ENCODE measurements at regions not wholly inside any gene's neighbourhood (a gene's known extent, or its start where the extent isn't known, plus 50 kb on each side); places are given as distances from the start of the nearest gene placed in this dataset.

DNA sequence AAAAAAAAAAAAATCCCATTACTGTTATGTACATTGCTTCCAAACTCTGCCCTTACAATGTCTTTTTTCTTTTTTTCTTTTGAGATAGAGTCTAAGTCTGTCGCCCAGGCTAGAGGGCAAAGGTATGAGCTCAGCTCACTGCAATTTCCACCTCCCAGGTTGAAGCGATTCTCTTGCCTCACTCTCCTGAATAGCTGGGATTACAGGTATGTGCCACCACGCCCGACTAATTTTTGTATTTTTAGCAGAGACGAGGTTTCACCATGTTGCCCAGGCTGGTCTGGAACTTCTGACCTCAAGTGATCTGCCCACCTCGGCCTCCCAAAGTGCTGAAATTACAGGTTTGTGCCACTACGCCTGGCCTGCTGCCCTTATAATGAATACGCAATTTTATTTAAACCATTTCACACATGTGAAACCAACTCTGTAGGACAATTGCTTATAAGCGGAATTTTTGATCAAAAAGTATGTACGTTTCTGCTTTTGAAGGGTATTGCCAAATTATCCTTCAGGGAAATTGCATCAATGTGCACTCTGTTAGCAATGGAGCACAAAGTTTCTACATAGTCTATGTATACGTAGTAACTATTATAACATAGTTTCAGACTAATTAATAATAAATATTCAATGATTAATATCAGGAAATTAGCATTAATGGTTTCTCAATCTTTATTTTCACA is 55.7 kb upstream of the ACTR3 start:
- TF ChIP-seq, protein P1, sequence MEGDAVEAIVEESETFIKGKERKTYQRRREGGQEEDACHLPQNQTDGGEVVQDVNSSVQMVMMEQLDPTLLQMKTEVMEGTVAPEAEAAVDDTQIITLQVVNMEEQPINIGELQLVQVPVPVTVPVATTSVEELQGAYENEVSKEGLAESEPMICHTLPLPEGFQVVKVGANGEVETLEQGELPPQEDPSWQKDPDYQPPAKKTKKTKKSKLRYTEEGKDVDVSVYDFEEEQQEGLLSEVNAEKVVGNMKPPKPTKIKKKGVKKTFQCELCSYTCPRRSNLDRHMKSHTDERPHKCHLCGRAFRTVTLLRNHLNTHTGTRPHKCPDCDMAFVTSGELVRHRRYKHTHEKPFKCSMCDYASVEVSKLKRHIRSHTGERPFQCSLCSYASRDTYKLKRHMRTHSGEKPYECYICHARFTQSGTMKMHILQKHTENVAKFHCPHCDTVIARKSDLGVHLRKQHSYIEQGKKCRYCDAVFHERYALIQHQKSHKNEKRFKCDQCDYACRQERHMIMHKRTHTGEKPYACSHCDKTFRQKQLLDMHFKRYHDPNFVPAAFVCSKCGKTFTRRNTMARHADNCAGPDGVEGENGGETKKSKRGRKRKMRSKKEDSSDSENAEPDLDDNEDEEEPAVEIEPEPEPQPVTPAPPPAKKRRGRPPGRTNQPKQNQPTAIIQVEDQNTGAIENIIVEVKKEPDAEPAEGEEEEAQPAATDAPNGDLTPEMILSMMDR (IDR thresholded peaks at IDR 0.05; ENCODE audit: extremely low read depth in 1 of 2, insufficient read depth in 1 of 2, low read depth in 1 of 2, low read length in 2 of 2): no peak
- TF ChIP-seq EZH2 (IDR thresholded peaks at IDR 0.05; ENCODE audit: borderline replicate concordance, low read depth, low read length, severe bottlenecking) (no peak), POLR2A (IDR thresholded peaks at IDR 0.05; ENCODE audit: low read depth, low read length) (no peak)
